C4-2B (cell line): ENCODE measurements at regions not wholly inside any gene's neighbourhood (a gene's known extent, or its start where the extent isn't known, plus 50 kb on each side); places are given as distances from the start of the nearest gene placed in this dataset.

Experiments used
- H3K27ac ChIP-seq: fragments of 450-650 bp; 2 replicates; pipeline ENCODE4 v1.5.1; 2017
- ZFX ChIP-seq: fragments of 450-650 bp; IDR thresholded peaks from 2 replicates; pipeline ENCODE4 v1.6.1; 2017
- TF ChIP-seq, protein P1 (sequence below): fragments of 450-650 bp; conservative IDR thresholded peaks from 2 replicates; pipeline ENCODE4 v1.5.1; 2017; ENCODE audit warnings: mild to moderate bottlenecking

- TF ChIP-seq, protein P1, sequence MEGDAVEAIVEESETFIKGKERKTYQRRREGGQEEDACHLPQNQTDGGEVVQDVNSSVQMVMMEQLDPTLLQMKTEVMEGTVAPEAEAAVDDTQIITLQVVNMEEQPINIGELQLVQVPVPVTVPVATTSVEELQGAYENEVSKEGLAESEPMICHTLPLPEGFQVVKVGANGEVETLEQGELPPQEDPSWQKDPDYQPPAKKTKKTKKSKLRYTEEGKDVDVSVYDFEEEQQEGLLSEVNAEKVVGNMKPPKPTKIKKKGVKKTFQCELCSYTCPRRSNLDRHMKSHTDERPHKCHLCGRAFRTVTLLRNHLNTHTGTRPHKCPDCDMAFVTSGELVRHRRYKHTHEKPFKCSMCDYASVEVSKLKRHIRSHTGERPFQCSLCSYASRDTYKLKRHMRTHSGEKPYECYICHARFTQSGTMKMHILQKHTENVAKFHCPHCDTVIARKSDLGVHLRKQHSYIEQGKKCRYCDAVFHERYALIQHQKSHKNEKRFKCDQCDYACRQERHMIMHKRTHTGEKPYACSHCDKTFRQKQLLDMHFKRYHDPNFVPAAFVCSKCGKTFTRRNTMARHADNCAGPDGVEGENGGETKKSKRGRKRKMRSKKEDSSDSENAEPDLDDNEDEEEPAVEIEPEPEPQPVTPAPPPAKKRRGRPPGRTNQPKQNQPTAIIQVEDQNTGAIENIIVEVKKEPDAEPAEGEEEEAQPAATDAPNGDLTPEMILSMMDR: no peak
- TF ChIP-seq ZFX: no peak
- no peak overlapping the region for H3K27ac ChIP-seq
These were observed 488.5 kb downstream of the SHQ1 start for GRCh38 chr3:72359743-72360142.

DNA sequence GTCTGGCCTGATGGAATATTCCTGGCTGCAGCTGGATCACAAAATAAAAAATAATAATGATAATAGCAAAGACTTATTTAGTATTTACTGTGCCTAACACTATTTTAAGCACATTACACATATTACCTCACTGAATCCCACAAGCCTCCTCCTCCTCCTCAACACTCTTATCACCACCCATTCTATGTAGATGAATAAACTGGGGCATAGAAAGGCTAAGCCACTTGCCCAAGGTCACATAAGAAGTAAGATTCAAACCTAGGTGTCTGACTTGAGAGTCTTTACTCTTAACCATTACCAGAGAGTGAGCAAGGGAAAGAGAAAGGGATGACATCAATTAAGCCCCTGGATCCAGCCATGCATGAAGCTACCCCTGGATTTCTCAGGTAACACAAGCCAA is 493.1 kb downstream of the SHQ1 start:
- TF ChIP-seq ZFX: no peak
- TF ChIP-seq, protein P1: no peak
- H3K27ac ChIP-seq: no peak overlapping the region

- TF ChIP-seq, protein P1: no peak
- no peak for TF ChIP-seq ZFX
- H3K27ac ChIP-seq: no peak overlapping the region
These were observed 493.8 kb downstream of the SHQ1 start for GRCh38 chr3:72354486-72354885.

DNA sequence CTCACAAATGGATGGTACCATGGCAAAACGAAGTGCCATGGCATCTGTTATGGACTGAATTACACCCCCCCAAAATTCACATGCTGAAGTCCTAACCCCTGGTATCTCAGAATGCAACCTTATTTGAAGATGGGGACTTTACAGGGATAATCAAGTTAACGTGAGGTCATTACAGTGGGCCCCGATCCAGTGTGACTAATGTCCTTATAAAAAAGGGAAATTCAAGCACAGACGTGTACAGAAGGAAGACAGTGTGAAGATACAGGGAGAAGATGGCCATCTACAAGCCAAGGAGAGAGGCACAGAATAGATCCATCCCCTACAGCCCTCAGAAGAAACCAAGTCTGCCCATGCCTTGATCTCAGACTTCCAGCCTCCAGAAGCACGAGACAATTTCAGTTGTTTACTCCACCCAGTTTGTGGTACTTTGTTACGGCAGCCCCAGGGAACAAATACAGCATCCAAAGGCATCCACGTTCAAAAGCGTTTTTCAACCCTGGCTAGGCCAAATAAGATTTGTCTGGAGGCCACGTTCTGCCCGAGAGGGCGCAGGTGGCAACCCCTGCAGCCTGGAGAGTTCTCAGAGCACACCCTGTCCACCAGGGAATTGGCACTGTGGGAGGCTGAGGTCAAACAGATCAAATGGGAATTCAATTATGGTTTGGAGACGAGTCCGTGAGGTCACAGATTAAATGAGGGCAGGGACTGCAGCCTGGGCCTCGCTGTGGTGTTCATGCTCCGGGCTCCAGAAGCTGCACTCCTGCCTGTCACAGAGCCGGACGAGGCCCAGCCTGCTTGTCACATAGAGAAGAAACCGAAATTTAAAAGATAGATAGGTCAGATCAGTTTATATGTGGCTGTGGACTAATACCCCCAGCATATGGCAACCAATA is 494.8 kb downstream of the SHQ1 start:
- H3K27ac ChIP-seq: no peak overlapping the region
- TF ChIP-seq, protein P1: no peak
- TF ChIP-seq ZFX: no peak

- TF ChIP-seq, protein P1: no peak
- TF ChIP-seq ZFX: no peak
- no peak overlapping the region for H3K27ac ChIP-seq
These were observed 496.1 kb downstream of the SHQ1 start for GRCh38 chr3:72352176-72352575.

- TF ChIP-seq ZFX: no peak
- TF ChIP-seq, protein P1: no peak
These were observed 496.7 kb downstream of the SHQ1 start for GRCh38 chr3:72351536-72351935.

GRCh38 chr3:72350761-72351505 is 497.3 kb downstream of the SHQ1 start:
- TF ChIP-seq, protein P1: no peak
- TF ChIP-seq ZFX: no peak

More at GRCh38 chr3:72351536-72351935, 496.7 kb downstream of the SHQ1 start:
- no peak overlapping the region for H3K27ac ChIP-seq

More at GRCh38 chr3:72350761-72351505, 497.3 kb downstream of the SHQ1 start:
- H3K27ac ChIP-seq: no peak overlapping the region
